Stimulated activated CD4-positive, alpha-beta T cell treated with anti-CD3 and anti-CD28 coated beads, TNF-alpha, amount 100 ng/mL, for 24 hours (primary cell): ENCODE measurements at regions not wholly inside any gene's neighbourhood (a gene's known extent, or its start where the extent isn't known, plus 50 kb on each side); places are given as distances from the start of the nearest gene placed in this dataset.

Experiments used
- DNase-seq, 3 experiments: peaks; one replicate each; pipeline ENCODE4 v3.0.0-alpha.2; 2020; ENCODE audit warnings: low read depth in 3 of 3

DNA sequence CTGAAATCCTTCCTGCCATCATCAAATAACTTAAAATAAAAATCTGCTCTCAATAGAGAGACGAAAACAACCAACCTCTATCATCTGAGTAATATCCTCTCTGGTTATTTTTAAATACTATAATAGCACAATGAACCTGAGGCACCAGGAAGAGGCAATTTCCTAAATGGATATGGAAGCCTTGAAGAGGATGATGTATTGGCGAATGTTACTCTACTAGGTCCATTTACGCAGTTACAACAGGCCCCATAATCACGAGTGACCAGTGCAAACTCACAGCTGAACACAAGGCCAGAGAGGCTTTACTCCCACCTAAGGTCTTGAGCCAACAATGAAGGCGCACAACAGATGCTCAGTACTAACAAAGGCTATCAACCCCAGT is 678.8 kb upstream of the NR3C2 start:
- DNase-seq = no peak

DNA sequence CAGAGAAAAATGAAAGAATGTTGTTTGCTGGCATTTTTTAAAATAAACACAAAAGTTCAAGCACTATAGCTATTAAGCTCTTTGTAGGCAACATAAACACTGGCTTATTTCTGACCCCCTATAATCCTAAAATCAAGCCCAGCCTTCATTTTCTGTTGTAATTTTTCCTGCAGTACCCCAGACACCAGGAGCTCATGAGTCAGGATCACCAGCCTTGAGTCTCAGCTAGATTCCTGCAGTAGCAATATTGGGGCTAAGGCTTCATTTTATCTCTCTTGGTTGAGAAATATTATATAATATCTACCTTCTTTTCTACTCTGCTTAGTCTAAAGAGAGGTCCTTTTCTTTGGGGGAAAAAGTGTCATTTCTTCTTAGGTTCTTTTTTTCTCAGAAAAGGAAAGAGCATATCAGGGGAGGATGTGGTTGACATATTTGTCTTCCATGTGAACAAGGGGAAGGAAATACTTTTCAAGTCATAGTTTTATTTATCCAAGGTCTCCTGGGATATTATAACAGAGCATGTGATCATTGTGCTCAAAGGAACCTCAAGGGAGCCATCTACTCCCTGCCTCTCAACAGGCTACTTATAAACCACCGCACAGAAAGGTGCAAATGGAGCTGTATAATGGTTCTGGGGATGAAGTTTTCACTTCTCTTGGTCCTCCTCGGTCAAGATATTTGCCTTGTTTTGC is 678.3 kb upstream of the NR3C2 start:
- DNase-seq = no peak

GRCh38 chr4:149116806-149117205 is 674.6 kb upstream of the NR3C2 start:
- no peak for DNase-seq

- no peak for DNase-seq
These were observed 671.7 kb upstream of the NR3C2 start for GRCh38 chr4:149113804-149114430.

- DNase-seq = no peak
These were observed 669.9 kb upstream of the NR3C2 start for GRCh38 chr4:149112109-149112508.

DNA sequence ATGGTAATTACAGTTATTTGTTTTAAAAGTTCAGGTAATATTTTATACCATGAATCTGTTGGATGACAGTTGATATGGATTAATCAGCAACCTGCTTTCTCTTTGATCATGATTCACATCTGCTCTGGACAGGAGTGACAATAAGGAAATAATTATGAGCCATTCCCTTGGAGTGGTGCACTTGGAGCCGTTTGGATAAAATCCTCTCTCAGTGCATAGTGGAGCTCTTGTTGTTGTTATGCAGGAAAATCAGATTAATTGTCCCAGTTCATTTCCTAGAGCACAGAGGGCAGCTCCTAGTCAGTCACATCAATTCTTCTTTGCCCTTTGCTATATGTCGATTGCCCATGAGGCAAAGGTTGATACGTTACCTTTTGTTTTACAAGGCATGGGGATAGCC is 668.3 kb upstream of the NR3C2 start:
- DNase-seq = no peak

- DNase-seq = no peak
These were observed 666.4 kb upstream of the NR3C2 start for GRCh38 chr4:149108626-149109025.

- no peak for DNase-seq
These were observed 660.6 kb upstream of the NR3C2 start for GRCh38 chr4:149102765-149103164.

DNA sequence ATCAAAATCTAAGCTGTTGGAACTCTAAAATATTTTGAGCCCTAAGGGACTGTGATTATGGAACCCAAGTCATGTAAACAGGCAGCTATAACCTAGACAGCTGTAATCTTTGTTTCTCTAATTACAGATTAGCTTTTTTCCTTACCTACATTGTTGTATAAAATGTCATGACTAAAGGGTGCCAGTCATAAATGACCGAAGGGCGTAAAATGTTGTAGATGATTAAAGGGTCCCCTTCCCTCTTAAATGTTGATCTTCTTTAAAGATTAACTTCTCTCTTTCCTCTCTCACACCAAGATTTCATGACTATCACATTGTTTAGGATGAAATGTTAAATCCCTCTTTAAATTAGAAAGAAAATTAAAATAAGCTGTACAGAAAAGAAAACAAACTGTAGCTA is 659.4 kb upstream of the NR3C2 start:
- DNase-seq = no peak

DNA sequence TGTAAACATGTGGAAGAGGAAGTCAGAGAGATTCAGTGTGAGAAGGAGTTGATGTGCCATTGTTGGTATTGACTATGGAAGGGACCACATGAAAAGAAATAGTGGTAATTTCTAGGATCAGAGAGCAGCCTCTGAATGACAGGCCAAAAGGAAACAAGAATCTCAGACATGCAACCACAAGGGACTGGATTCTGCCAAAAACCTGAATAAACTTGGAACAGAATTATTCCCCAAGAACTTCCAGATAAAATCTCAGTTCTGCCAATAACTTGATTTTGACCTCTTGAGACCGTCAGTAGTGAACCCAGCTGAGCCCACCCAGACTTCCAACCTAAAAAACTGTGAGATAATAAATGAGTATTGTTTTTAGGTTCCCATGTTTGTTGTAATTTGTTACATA is 653.6 kb upstream of the NR3C2 start:
- no peak for DNase-seq

- no peak for DNase-seq
These were observed 652.8 kb upstream of the NR3C2 start for GRCh38 chr4:149095001-149095400.

DNA sequence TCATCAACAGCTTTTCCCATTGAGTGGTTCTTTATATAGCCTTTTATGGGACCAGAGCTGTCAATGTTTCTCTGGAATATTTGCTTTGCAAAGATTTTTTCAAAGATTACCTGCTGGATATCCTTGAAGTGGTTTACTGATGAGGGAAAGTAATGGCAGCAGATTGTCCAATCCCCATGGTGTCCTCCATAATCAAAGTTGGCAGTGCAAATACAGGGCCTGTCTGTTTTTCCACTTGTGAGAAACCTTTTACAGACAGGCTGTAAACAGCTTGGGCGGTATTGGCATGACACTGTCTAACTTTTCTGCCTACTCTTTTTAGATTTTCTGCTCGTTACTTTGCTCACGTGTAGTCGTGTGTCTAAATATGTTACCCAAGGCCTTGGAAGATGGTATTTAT is 641.9 kb upstream of the NR3C2 start:
- no peak for DNase-seq

DNA sequence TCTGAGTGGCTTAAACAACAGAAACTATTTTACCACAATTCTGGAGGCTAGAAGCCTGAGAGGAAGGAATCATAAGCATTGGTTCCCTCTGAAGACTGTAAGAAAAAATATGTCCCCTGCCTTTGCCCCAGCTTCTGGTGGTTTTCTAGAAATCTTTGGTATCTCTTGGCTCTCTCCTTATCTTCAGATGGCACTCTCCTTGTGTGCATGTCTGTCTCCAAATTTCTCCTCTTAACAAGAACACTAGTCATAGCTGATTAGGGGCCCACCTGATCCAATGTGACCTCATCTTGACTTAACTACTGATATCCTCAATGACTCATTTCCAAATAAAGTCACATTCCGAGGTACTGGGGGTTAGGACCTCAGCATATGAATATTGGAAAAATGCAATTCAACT is 635.0 kb upstream of the NR3C2 start:
- DNase-seq = no peak

DNA sequence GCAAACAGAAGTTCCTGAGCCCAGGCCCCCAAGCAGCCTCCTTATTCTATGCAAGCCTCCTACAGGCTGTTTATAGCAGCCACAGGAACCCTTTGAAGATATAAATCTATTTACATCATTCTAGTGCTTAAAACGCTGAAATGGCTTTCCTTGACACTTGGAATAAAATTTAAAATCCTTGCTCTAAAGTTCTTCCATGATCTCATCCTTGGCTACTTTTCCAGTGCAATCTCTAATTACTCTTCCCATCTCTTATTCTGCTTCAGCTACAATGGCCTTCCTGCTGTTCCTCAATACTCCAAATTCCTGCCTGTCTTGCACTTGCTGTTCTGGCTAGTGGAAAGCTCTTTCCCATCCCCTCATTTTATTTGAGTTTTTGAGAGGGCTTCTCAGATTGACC is 634.2 kb upstream of the NR3C2 start:
- DNase-seq = no peak

DNA sequence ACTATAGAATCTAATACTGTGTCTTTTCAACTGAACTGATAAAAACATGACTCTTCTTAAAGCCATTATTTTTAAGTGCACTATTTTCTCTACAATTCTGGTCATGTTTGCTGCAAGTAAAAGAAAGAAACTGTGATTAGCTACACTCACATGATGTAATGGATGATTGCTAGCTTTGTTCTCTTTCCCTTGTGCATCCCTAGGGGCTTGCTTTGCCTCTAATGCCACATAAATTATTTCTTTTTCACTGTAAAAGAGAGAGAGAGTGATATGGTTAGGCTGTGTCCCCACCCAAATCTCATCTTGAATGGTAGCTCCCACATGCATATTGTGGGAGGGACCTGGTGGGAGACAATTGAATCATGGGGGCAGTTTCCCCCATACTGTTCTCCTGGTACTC is 630.2 kb upstream of the NR3C2 start:
- DNase-seq = no peak

DNA sequence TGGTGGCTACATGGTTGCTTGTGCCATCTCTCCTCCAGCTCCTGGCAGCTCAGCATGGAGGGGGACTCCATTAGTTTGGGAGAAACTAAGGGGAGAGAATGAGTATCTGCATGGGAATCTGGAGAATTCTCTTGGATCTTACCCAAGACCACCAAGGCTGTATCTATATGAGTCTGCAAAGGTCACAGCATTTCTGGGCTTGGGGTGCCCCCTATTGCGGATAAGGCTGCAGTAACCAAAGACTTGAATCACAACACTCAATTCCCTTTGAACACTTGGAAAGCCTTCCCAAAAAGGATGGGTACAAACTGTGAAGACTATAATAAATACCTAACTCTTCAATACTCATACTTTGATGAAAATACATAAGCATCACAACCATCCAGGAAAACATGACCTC is 623.5 kb upstream of the NR3C2 start:
- no peak for DNase-seq

DNA sequence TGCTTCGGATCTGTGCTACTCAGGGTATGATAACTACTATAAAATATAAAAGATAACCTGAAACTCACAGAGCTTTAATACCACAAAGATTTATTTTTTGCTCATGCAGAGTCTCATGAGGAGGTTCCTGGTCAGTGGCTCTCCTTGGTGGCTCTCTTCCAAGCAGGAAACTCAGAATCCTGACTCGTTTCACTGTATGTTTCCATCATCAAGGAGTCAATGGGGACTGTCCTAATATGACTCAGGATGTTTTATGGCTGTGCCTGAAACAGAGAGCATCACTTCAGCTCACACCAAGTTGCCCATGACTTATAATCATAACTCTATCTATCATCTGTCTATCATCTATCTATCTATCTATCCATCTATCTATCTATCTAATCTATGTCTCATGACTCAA is 620.8 kb upstream of the NR3C2 start:
- DNase-seq = no peak

- no peak for DNase-seq
These were observed 615.4 kb upstream of the NR3C2 start for GRCh38 chr4:149057594-149057993.

GRCh38 chr4:149056615-149057014 is 614.4 kb upstream of the NR3C2 start:
- no peak for DNase-seq

DNA sequence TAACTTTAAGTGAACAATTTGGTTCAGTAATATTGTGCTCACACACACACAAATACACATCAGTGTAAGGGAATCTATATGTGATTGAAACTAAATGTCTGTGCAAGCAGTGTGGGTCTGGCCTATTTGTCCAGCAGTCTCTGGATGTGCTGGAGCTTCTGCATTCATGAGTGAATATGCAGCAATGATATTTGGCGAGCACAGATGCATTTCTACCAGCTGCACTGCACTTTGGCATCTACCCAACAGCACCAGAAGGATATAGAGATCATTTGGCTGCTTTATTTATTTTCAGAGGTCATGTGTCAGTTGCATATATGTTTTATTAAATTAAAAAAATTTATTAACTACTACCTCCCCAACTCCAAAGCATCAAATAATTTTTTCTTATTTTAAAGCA is 613.4 kb upstream of the NR3C2 start:
- no peak for DNase-seq

GRCh38 chr4:149050840-149051239 is 608.6 kb upstream of the NR3C2 start:
- DNase-seq = no peak

- DNase-seq = no peak
These were observed 606.4 kb upstream of the NR3C2 start for GRCh38 chr4:149048451-149049143.

- DNase-seq = no peak
These were observed 605.2 kb upstream of the NR3C2 start for GRCh38 chr4:149047368-149047767.
